Endothelial cell (in vitro differentiated cells): ENCODE measurements at regions not wholly inside any gene's neighbourhood (a gene's known extent, or its start where the extent isn't known, plus 50 kb on each side); places are given as distances from the start of the nearest gene placed in this dataset.

ENCODE experiments used
- DNase-seq: peaks from one replicate; pipeline ENCODE4 v3.0.0; 2021; ENCODE audit warnings: low spot score
- H3K27ac Mint-ChIP-seq: one replicate; pipeline ENCODE4 v1.8.0; 2021; ENCODE audit warnings: mixed read lengths, inconsistent platforms; ENCODE audit not compliant: unreplicated experiment
- H3K27me3 Mint-ChIP-seq: one replicate; pipeline ENCODE4 v1.8.0; 2021; ENCODE audit warnings: mild to moderate bottlenecking, moderate library complexity, mixed read lengths, inconsistent platforms; ENCODE audit not compliant: unreplicated experiment
- H3K36me3 Mint-ChIP-seq: one replicate; pipeline ENCODE4 v1.8.0; 2021; ENCODE audit warnings: mild to moderate bottlenecking, low read depth, mixed read lengths, inconsistent platforms; ENCODE audit not compliant: unreplicated experiment
- H3K4me1 Mint-ChIP-seq: one replicate; pipeline ENCODE4 v1.8.0; 2021; ENCODE audit warnings: mild to moderate bottlenecking, mixed read lengths, inconsistent platforms; ENCODE audit not compliant: unreplicated experiment
- H3K4me3 Mint-ChIP-seq: one replicate; pipeline ENCODE4 v1.8.0; 2021; ENCODE audit warnings: mild to moderate bottlenecking, mixed read lengths, inconsistent platforms; ENCODE audit not compliant: unreplicated experiment
- H3K9me3 Mint-ChIP-seq: one replicate; pipeline ENCODE4 v1.8.0; 2021; ENCODE audit warnings: mixed read lengths, inconsistent platforms; ENCODE audit not compliant: unreplicated experiment
- CTCF ChIP-seq: fragments of 200-600 bp; sonication (generic); IDR thresholded peaks from one replicate; pipeline ENCODE4 v1.5.0; 2021; ENCODE audit warnings: antibody characterized with exemption; ENCODE audit not compliant: unreplicated experiment

- no peak for DNase-seq
- no peaks in the 10 kb centered on the region for H3K9me3 Mint-ChIP-seq
- H3K36me3 Mint-ChIP-seq, result no peaks in the 10 kb centered on the region
- no peak overlapping the region for H3K27ac Mint-ChIP-seq
- H3K27me3 Mint-ChIP-seq, result peaks cover 1% of the 10 kb centered on the region
- TF ChIP-seq CTCF, result no peak
- H3K4me3 Mint-ChIP-seq, result no peak overlapping the region
- no peaks in the 10 kb centered on the region for H3K4me1 Mint-ChIP-seq
Measured at GRCh38 chr20:24806705-24807676, 142.1 kb upstream of the CST7 start.

GRCh38 chr20:24808616-24809015, 140.5 kb upstream of the CST7 start:
- no peak for DNase-seq
- H3K4me3 Mint-ChIP-seq, result no peak overlapping the region
- no peaks in the 10 kb centered on the region for H3K9me3 Mint-ChIP-seq
- TF ChIP-seq CTCF, result no peak
- H3K4me1 Mint-ChIP-seq, result no peaks in the 10 kb centered on the region
- H3K27ac Mint-ChIP-seq, result no peak overlapping the region
- no peaks in the 10 kb centered on the region for H3K36me3 Mint-ChIP-seq
- H3K27me3 Mint-ChIP-seq, result peaks cover 7% of the 10 kb centered on the region

GRCh38 chr20:24809606-24810005, 139.5 kb upstream of the CST7 start:
- Mint-ChIP-seq H3K27me3 (peaks cover 7% of the 10 kb centered on the region), H3K4me1 (no peaks in the 10 kb centered on the region), H3K9me3 (no peaks in the 10 kb centered on the region), H3K27ac (no peak overlapping the region), H3K36me3 (no peaks in the 10 kb centered on the region), H3K4me3 (no peak overlapping the region)
- no peak for DNase-seq
- no peak for TF ChIP-seq CTCF

GRCh38 chr20:24810676-24811407, 138.2 kb upstream of the CST7 start:
- Mint-ChIP-seq H3K4me1 (no peaks in the 10 kb centered on the region), H3K4me3 (no peak overlapping the region), H3K27ac (no peak overlapping the region), H3K36me3 (no peaks in the 10 kb centered on the region), H3K27me3 (peaks cover 7% of the 10 kb centered on the region), H3K9me3 (no peaks in the 10 kb centered on the region)
- peak; percentile 6 for DNase-seq
- no peak for TF ChIP-seq CTCF
